ENCODE measurements at regions not wholly inside any gene's neighbourhood (a gene's known extent, or its start where the extent isn't known, plus 50 kb on each side); places are given as distances from the start of the nearest gene placed in this dataset.

- no peak for TF ChIP-seq PBX3 (IDR thresholded peaks at IDR 0.05)
- no peak for TF ChIP-seq NFIC (IDR thresholded peaks at IDR 0.05; ENCODE audit: borderline replicate concordance)
- TF ChIP-seq GABPA (IDR thresholded peaks at IDR 0.05; ENCODE audit: low read depth): no peak
- TF ChIP-seq ZBTB33 (IDR thresholded peaks at IDR 0.05; ENCODE audit: borderline replicate concordance, low read depth): no peak
- no peak for TF ChIP-seq SMC3 (IDR thresholded peaks at IDR 0.05; ENCODE audit: low read depth, low read length)
Observed at GRCh38 chr13:106981051-106981450, 413.1 kb upstream of the ARGLU1 start (continued).

- CTCF ChIA-PET: no interaction called here
- no peak overlapping the region for H3K9ac ChIP-seq
- POLR2A ChIA-PET: no interaction called here
- H4K20me1 ChIP-seq (ENCODE audit: insufficient read depth): no peaks in the 10 kb centered on the region
- 22% methylated on average over 1 of the region's 1 CpG for WGBS (ENCODE audit: low lambda C conversion rate)
- H2AFZ ChIP-seq (ENCODE audit: low read depth): no peak overlapping the region
- H3K27me3 ChIP-seq (ENCODE audit: insufficient read depth): no peaks in the 10 kb centered on the region
- no peak overlapping the region for H3K27ac ChIP-seq (ENCODE audit: low read depth in 2 of 2, low read length in 1 of 2)
- TF ChIP-seq TAF1 (IDR thresholded peaks at IDR 0.05; ENCODE audit: borderline replicate concordance, low read depth, low read length) (no peak), ELF1 (IDR thresholded peaks at IDR 0.05) (no peak), YY1 (IDR thresholded peaks at IDR 0.05; ENCODE audit: low read depth) (no peak), RFX5 (IDR thresholded peaks at IDR 0.05; ENCODE audit: low read length) (no peak), NFIC (IDR thresholded peaks at IDR 0.05; ENCODE audit: borderline replicate concordance) (no peak), TEAD4 (IDR thresholded peaks at IDR 0.05; ENCODE audit: borderline replicate concordance, insufficient read depth) (no peak), CTCF (IDR thresholded peaks at IDR 0.05) (no peak), RAD21 (IDR thresholded peaks at IDR 0.05; ENCODE audit: low read length) (no peak), ZBTB33 (IDR thresholded peaks at IDR 0.05; ENCODE audit: borderline replicate concordance, low read depth) (no peak), FOXM1 (IDR thresholded peaks at IDR 0.05; ENCODE audit: low read depth) (no peak), SMC3 (IDR thresholded peaks at IDR 0.05; ENCODE audit: low read depth, low read length) (no peak), MAX (IDR thresholded peaks at IDR 0.05; ENCODE audit: low read depth) (no peak), MEF2A (IDR thresholded peaks at IDR 0.05; ENCODE audit: borderline replicate concordance, low read depth) (no peak), IRF3 (IDR thresholded peaks at IDR 0.05; ENCODE audit: low read depth, low read length) (no peak)
- H3F3A ChIP-seq (replicated peaks; ENCODE audit: insufficient read depth): no peaks in the 10 kb centered on the region
- H3K36me3 ChIP-seq (replicated peaks in 1 of 2; ENCODE audit: control insufficient read depth in 1 of 2, insufficient read depth in 2 of 2, low read length in 1 of 2): no peaks in the 10 kb centered on the region
- H3K9me3 ChIP-seq: no peaks in the 10 kb centered on the region
- no peak overlapping the region for H3K4me2 ChIP-seq
- H3K79me2 ChIP-seq (ENCODE audit: insufficient read depth): no peaks in the 10 kb centered on the region
- H3K4me3 ChIP-seq (ENCODE audit: low read depth in 2 of 2, low read length in 1 of 2): no peak overlapping the region
- no peaks in the 10 kb centered on the region for H3K9me2 ChIP-seq
- no peak for DNase-seq
- H3K4me1 ChIP-seq (ENCODE audit: control insufficient read depth in 1 of 2, insufficient read depth in 2 of 2, low read depth in 1 of 2, low read length in 1 of 2): no peaks in the 10 kb centered on the region
Observed at GRCh38 chr13:106967391-106967790, 399.5 kb upstream of the ARGLU1 start.
